Calu3 (cell line): ENCODE measurements at regions not wholly inside any gene's neighbourhood (a gene's known extent, or its start where the extent isn't known, plus 50 kb on each side); places are given as distances from the start of the nearest gene placed in this dataset.
"Not testable (repeated sequence)": the region's sequence is repeated elsewhere in the genome, so short reads cannot be mapped to it uniquely, and the experiment has no call there.

ENCODE experiments used
- BruUV-seq: library from RNA; stranded (reverse); fragments of 400-500 nt; replicated peaks from 2 replicates; lab custom pipeline; 2021; lab: Mats Ljungman, UMichigan
- CTCF ChIA-PET: fragments of 300-600 bp; sonication (Branson Sonifier 250); formaldehyde crosslinking; loops from one replicate; lab custom pipeline; 2022; ENCODE audit warnings: antibody characterized with exemption; lab: Charles Lee
- DNase-seq: peaks from one replicate; pipeline ENCODE4 v3.0.0; 2022
- H3K27ac Mint-ChIP-seq: one replicate; pipeline ENCODE4 v1.8.0; 2022; ENCODE audit warnings: mixed read lengths; ENCODE audit not compliant: unreplicated experiment
- H3K27me3 Mint-ChIP-seq: one replicate; pipeline ENCODE4 v1.8.0; 2022; ENCODE audit warnings: mixed read lengths; ENCODE audit not compliant: unreplicated experiment
- H3K36me3 Mint-ChIP-seq: one replicate; pipeline ENCODE4 v1.8.0; 2022; ENCODE audit warnings: mild to moderate bottlenecking, moderate library complexity, mixed read lengths; ENCODE audit not compliant: insufficient read depth, unreplicated experiment
- H3K4me1 Mint-ChIP-seq: one replicate; pipeline ENCODE4 v1.8.0; 2022; ENCODE audit warnings: mild to moderate bottlenecking, low read depth, mixed read lengths; ENCODE audit not compliant: unreplicated experiment
- H3K4me3 Mint-ChIP-seq: one replicate; pipeline ENCODE4 v1.8.0; 2022; ENCODE audit warnings: mild to moderate bottlenecking, low read depth, moderate library complexity, mixed read lengths; ENCODE audit not compliant: unreplicated experiment
- H3K9me3 Mint-ChIP-seq: one replicate; pipeline ENCODE4 v1.8.0; 2022; ENCODE audit warnings: low read depth, mixed read lengths; ENCODE audit not compliant: unreplicated experiment
- intact Hi-C: fragments of 100-400 bp; cut with micrococcal nuclease; formaldehyde crosslinking; loops from one replicate; pipeline ENCODE4 v1.10.0; 2022; ENCODE audit not compliant: unreplicated experiment
- TF ChIP-seq, protein P1 (sequence below): fragments of 200-600 bp; IDR thresholded peaks from one replicate; pipeline ENCODE4 v1.8.0; 2022; ENCODE audit warnings: antibody characterized with exemption; ENCODE audit not compliant: unreplicated experiment

DNA sequence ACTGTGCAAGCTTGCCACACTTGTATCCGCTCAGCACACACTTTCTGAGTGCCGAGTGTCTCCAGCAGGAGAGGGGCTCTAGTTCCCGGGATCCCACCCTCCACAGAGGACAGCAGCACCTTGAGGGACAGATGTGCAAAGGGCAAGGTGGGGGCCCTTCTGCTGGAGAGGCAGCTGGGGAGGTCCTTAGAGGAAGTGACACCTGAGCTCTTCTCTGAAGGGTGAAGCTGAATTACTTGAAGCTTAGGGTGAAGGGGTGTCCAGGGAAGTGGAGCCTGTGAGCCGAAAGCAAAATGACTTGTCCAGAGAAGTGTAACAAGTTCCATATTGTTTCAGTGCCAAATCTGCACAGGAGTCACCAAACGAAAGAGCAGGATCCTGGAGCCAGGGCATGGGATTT, 136.3 kb upstream of the DUSP22 start:
- no TSS peak for BruUV-seq
- Mint-ChIP-seq H3K27ac (no peak overlapping the region), H3K9me3 (no peaks in the 10 kb centered on the region), H3K4me1 (peaks cover 46% of the 10 kb centered on the region), H3K27me3 (peaks cover 14% of the 10 kb centered on the region), H3K36me3 (no peaks in the 10 kb centered on the region), H3K4me3 (no peak overlapping the region)
- DNase-seq: no peak
- intact Hi-C loops: no loop called here
- CTCF ChIA-PET: no interaction called here
- TF ChIP-seq, protein P1, sequence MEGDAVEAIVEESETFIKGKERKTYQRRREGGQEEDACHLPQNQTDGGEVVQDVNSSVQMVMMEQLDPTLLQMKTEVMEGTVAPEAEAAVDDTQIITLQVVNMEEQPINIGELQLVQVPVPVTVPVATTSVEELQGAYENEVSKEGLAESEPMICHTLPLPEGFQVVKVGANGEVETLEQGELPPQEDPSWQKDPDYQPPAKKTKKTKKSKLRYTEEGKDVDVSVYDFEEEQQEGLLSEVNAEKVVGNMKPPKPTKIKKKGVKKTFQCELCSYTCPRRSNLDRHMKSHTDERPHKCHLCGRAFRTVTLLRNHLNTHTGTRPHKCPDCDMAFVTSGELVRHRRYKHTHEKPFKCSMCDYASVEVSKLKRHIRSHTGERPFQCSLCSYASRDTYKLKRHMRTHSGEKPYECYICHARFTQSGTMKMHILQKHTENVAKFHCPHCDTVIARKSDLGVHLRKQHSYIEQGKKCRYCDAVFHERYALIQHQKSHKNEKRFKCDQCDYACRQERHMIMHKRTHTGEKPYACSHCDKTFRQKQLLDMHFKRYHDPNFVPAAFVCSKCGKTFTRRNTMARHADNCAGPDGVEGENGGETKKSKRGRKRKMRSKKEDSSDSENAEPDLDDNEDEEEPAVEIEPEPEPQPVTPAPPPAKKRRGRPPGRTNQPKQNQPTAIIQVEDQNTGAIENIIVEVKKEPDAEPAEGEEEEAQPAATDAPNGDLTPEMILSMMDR: no peak

DNA sequence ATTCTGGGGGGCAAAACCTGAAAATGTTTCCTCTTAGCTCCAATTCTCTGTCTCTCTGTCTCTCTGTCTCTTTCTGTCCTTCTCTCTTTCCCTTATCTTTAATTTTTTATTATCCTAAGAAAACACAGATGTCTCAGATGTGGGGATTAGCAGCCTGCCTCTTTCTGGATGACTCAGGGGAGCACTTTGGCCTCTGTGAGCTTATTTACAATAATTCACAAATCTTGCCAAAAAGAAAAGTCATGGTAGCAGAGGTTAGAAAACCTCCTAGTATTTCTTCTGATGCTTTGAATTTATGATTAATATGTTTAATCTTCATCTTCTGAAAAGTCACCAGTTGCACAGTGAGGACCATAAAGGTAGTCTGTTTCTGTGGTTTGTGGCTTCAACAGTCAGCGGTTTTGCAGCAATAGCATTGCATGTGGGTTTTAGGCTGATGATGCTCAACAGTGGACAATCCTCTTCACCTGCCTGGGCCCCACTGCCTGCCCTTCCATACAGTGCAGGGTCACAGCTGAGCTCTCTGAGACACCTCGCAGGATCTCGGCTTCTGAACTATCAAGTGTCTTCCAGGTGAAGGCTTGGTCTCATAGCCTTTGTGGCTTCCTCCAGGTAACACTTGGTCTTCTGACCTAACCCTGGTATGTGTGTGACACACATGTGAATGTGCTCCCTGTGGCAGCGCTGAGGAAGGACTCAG, 135.7 kb upstream of the DUSP22 start:
- H3K9me3 Mint-ChIP-seq, CTCF ChIA-PET, BruUV-seq, DNase-seq, H3K4me3 Mint-ChIP-seq, H3K36me3 Mint-ChIP-seq, intact Hi-C loops, H3K27ac Mint-ChIP-seq: not testable (repeated sequence)
- Mint-ChIP-seq H3K27me3 (peaks cover 20% of the 10 kb centered on the region), H3K4me1 (peaks cover 43% of the 10 kb centered on the region)

DNA sequence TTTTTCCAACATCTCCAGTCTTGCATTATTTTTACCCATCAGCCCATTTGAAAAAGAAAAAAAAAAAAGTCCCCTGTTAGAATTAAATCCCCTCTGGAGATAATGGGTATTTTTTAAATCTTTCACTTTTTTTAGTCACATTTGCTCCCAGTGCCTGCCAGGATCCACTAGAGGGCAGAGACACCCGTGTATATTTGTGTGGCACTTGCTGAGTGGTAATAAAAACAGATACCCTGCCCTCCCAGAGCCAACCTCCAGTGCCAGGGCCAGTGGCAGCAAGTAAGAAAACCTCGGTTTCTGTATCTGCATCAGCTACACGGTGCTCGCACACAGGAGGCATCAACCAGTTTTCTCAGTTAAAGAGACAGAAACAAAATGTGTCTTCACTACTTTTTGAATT, 135.1 kb upstream of the DUSP22 start:
- H3K9me3 Mint-ChIP-seq, H3K27ac Mint-ChIP-seq, H3K4me3 Mint-ChIP-seq, CTCF ChIA-PET, DNase-seq, H3K36me3 Mint-ChIP-seq, intact Hi-C loops, BruUV-seq: not testable (repeated sequence)
- H3K4me1 Mint-ChIP-seq: peaks cover 37% of the 10 kb centered on the region
- H3K27me3 Mint-ChIP-seq: peaks cover 21% of the 10 kb centered on the region

DNA sequence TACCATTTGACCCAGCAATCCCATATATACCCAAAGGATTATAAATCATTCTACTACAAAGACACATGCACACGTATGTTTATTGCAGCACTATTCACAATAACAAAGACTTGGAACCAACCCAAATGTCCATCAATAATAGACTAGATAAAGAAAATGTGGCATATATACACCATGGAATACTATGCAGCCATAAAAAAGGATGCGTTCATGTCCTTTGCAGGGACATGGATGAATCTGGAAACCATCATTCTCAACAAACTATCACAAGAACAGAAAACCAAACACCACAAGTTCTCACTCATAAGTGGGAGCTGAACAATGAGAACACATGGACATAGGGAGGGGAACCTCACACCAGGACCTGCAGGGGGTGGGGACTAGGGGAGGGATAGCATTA, 130.6 kb upstream of the DUSP22 start:
- H3K27me3 Mint-ChIP-seq: peaks cover 21% of the 10 kb centered on the region
- BruUV-seq, H3K36me3 Mint-ChIP-seq, H3K4me1 Mint-ChIP-seq, H3K9me3 Mint-ChIP-seq, CTCF ChIA-PET, DNase-seq, intact Hi-C loops, H3K27ac Mint-ChIP-seq, H3K4me3 Mint-ChIP-seq: not testable (repeated sequence)

DNA sequence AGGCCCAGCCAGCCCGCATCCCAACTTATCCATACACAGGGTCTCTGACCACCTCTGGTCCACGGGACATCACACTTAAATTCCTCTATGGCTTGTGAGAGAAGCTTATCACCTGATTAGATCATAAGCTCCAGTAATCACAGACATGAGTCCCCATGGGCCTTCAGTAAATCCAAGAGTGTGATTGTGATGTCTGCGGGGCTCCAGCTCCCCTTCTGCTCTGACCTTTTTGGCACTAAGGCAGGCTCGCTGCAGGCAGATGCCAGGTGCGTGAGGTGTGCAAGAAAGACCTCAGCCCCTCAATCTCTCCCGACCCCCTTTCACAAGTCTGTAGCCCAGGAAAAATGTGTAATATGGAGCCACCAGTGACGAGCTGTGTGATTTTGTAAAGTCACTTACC, 127.6 kb upstream of the DUSP22 start:
- Mint-ChIP-seq H3K9me3 (no peaks in the 10 kb centered on the region), H3K4me1 (no peaks in the 10 kb centered on the region), H3K36me3 (no peaks in the 10 kb centered on the region), H3K27ac (no peak overlapping the region), H3K27me3 (peaks cover 20% of the 10 kb centered on the region), H3K4me3 (no peak overlapping the region)
- CTCF ChIA-PET: interaction anchor here (0.6 kb wide), 1 partner anchor 16 kb away, joined by 3 read pairs; no protein-coding TSS in a partner anchor
- no peak for DNase-seq
- no TSS peak for BruUV-seq
- TF ChIP-seq, protein P1: no peak
- intact Hi-C loops: no loop called here

DNA sequence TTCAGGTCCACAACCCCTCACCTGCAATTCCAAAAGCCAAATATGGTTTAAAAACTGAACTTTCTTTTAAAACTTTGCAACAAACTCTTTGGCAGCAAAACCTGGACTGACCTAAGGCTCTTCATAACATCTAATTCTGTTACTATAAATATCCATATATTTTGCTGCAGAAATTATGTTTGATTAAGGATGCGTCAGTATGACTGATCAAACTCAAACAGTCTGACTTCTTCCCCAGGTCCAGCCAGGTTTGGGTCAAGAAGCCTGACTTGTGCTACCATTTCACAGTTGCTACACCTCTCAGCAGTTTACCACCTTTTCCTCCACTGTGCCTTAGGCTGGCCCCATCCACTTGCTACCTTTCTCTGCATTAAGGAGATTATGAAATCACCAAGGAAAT, 127.0 kb upstream of the DUSP22 start:
- CTCF ChIA-PET: interaction anchor here (0.6 kb wide), 1 partner anchor 16 kb away, joined by 3 read pairs; no protein-coding TSS in a partner anchor
- Mint-ChIP-seq H3K4me1 (no peaks in the 10 kb centered on the region), H3K27ac (no peak overlapping the region), H3K27me3 (peaks cover 14% of the 10 kb centered on the region), H3K36me3 (no peaks in the 10 kb centered on the region), H3K4me3 (no peak overlapping the region), H3K9me3 (no peaks in the 10 kb centered on the region)
- TF ChIP-seq, protein P1: no peak
- BruUV-seq: no TSS peak
- intact Hi-C loops: no loop called here
- DNase-seq: no peak
